Lung (tissue), 11 donors: ENCODE measurements at regions not wholly inside any gene's neighbourhood (a gene's known extent, or its start where the extent isn't known, plus 50 kb on each side); places are given as distances from the start of the nearest gene placed in this dataset.

Experiments used
- ATAC-seq: fragments of 200-7000 bp; cut with Tn5 transposase; one replicate; pipeline ENCODE4 v1.9.1; 2020; ENCODE audit warnings: moderate number of reproducible peaks; ENCODE audit not compliant: insufficient read depth, low FRiP score
- DNase-seq, 3 donors: peaks; one replicate each; pipeline ENCODE4 v3.0.0-alpha.2; 2013 to 2017
- H3K27ac ChIP-seq, 2 donors: one replicate each; pipeline ENCODE4 v1.5.1; 2013; ENCODE audit warnings: mild to moderate bottlenecking in 2 of 2, moderate library complexity in 2 of 2, control low read depth in 1 of 2, inconsistent platforms in 1 of 2, low read depth in 1 of 2, low read length in 1 of 2
- H3K27me3 ChIP-seq, 3 donors: one replicate each; pipeline ENCODE4 v1.5.1; 2013; ENCODE audit warnings: low read length in 2 of 3; ENCODE audit not compliant: control insufficient read depth in 3 of 3, insufficient read depth in 3 of 3
- H3K36me3 ChIP-seq, 4 donors: one replicate each; pipeline ENCODE4 v1.5.1; 2013; ENCODE audit warnings: low read length in 4 of 4, mild to moderate bottlenecking in 1 of 4, moderate library complexity in 1 of 4; ENCODE audit not compliant: control insufficient read depth in 4 of 4, insufficient read depth in 4 of 4
- H3K4me1 ChIP-seq, 5 donors: one replicate each; pipeline ENCODE4 v1.5.1; 2013; ENCODE audit warnings: low read length in 5 of 5, mild to moderate bottlenecking in 2 of 5, moderate library complexity in 1 of 5; ENCODE audit not compliant: control insufficient read depth in 5 of 5, insufficient read depth in 5 of 5
- H3K4me3 ChIP-seq: one replicate; pipeline ENCODE4 v1.5.1; 2013; ENCODE audit warnings: mild to moderate bottlenecking, control low read depth, moderate library complexity
- H3K9ac ChIP-seq, 2 donors: one replicate each; pipeline ENCODE4 v1.5.1; 2013; ENCODE audit warnings: low read length in 2 of 2, control low read depth in 1 of 2; ENCODE audit not compliant: insufficient read depth in 1 of 2
- H3K9me3 ChIP-seq, 4 donors: one replicate each; pipeline ENCODE4 v1.5.1; 2013; ENCODE audit warnings: low read length in 3 of 4, mild to moderate bottlenecking in 1 of 4, moderate library complexity in 1 of 4; ENCODE audit not compliant: control insufficient read depth in 4 of 4, insufficient read depth in 3 of 4
- CTCF ChIP-seq: IDR thresholded peaks from 2 replicates; pipeline ENCODE4 v1.5.1; 2012; ENCODE audit warnings: mild to moderate bottlenecking; ENCODE audit errors: control extremely low read depth, extremely low read depth
- WGBS, 2 donors: extraction: QIAGEN DNeasy Blood & Tissue Kit; methylation state at CpG; one replicate each; pipeline ENCODE4 v1.1.7; 2013; 5-methylcytosine and 5-hydroxymethylcytosine counted together
- donor health status: control.
- donor health status: control.
- donor health status: Bipolar disorder and iron deficiency.
- donor health status: healthy.
- donor health status: DM: yes; HTN: yes; CAD: no.

DNA sequence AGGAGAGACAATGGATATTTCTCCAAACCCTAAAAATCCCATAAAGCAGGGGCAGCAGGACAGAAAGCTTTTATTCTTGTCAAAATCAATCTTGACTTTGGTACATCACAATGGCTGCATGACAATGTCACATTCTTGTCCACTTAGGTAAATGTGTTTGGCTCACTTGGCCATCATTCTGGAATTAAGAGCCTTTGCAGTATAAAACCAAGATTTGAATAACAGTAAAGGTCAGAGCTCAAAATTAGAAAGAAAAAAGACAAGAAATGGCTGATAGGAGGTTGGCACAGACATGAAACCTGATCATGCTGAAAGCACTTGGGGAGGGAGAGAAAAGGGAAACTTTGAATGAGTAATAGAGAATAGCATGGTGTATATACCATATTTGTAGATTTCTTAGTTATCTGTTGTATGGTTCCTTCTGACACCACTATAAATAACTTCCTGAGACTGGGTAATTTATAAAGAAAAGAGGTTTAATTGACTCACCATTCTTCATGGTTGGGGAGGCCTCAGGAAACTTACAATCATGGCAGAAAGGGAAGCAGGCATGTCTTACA is 158.5 kb upstream of the SGO1 start:
- DNase-seq (no peak), ATAC-seq (no peak)
- no peaks in the 10 kb centered on the region for H3K9me3 ChIP-seq
- no peaks in the 10 kb centered on the region for H3K36me3 ChIP-seq
- H3K9ac ChIP-seq: no peak overlapping the region
- H3K4me1 ChIP-seq: no peaks in the 10 kb centered on the region
- H3K4me3 ChIP-seq: no peak overlapping the region
- H3K27me3 ChIP-seq: no peaks in the 10 kb centered on the region
- no peak overlapping the region for H3K27ac ChIP-seq
- TF ChIP-seq CTCF: no peak

DNA sequence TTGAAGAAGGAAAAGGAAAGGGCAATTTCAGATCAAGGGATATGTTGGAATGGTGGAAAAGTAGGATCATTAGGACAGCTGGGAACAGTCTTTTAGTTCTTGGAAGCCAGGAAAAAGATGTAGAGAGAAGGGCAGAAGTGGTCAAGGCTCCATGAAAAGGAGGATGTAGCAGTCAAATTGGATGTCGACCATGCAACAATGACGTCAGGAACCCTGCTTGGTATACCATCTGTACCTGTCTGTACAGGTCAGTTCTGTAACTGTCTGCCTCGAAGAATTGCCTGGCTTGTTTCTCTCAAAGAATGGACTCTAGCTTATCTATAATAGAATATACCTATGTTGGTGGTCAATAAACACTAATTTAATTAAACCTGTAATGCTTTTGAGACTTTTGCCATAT is 157.8 kb upstream of the SGO1 start:
- ATAC-seq (no peak), DNase-seq (no peak)
- no peaks in the 10 kb centered on the region for H3K9me3 ChIP-seq
- 89 to 93% methylated on average over 3 of the region's 3 CpGs for WGBS, 2 donors
- H3K4me1 ChIP-seq: no peaks in the 10 kb centered on the region
- no peak overlapping the region for H3K27ac ChIP-seq
- TF ChIP-seq CTCF: no peak
- no peaks in the 10 kb centered on the region for H3K27me3 ChIP-seq
- no peak overlapping the region for H3K9ac ChIP-seq
- H3K36me3 ChIP-seq: no peaks in the 10 kb centered on the region
- no peak overlapping the region for H3K4me3 ChIP-seq

- TF ChIP-seq CTCF: peak; percentile 75
- Histone ChIP-seq H3K27ac (no peak overlapping the region), H3K27me3 (no peaks in the 10 kb centered on the region), H3K4me3 (no peak overlapping the region), H3K4me1 (no peaks in the 10 kb centered on the region), H3K9me3 (no peaks in the 10 kb centered on the region), H3K36me3 (no peaks in the 10 kb centered on the region), H3K9ac (no peak overlapping the region)
- DNase-seq (peak; percentile 83 to 91 (median 88)), ATAC-seq (peak; percentile 76)
- 28 to 30% methylated on average over 6 of the region's 6 CpGs for WGBS, 2 donors
Observed at GRCh38 chr3:20340324-20340928, 154.4 kb upstream of the SGO1 start.

- Histone ChIP-seq H3K4me1 (no peaks in the 10 kb centered on the region), H3K9ac (no peak overlapping the region), H3K27ac (no peak overlapping the region), H3K4me3 (no peak overlapping the region), H3K9me3 (no peaks in the 10 kb centered on the region), H3K36me3 (no peaks in the 10 kb centered on the region), H3K27me3 (no peaks in the 10 kb centered on the region)
- ATAC-seq (no peak), DNase-seq (peak in 1 of 3 donors; percentile 16)
- TF ChIP-seq CTCF: no peak
Observed at GRCh38 chr3:20336572-20336971, 150.6 kb upstream of the SGO1 start.
